Ishikawa (cell line): ENCODE measurements at regions not wholly inside any gene's neighbourhood (a gene's known extent, or its start where the extent isn't known, plus 50 kb on each side); places are given as distances from the start of the nearest gene placed in this dataset.

ENCODE experiments used
- CEBPB ChIP-seq: IDR thresholded peaks from 2 replicates; pipeline ENCODE4 v1.6.1; 2012
- CREB1 ChIP-seq: IDR thresholded peaks from 2 replicates; pipeline ENCODE4 v1.6.1; 2012; ENCODE audit warnings: low read depth
- EGR1 ChIP-seq: IDR thresholded peaks from 2 replicates; pipeline ENCODE4 v1.6.1; 2012
- EP300 ChIP-seq: IDR thresholded peaks from 2 replicates; pipeline ENCODE4 v1.6.1; 2012; ENCODE audit warnings: borderline replicate concordance
- MAX ChIP-seq: IDR thresholded peaks from 2 replicates; pipeline ENCODE4 v1.6.1; 2012
- NFIC ChIP-seq: IDR thresholded peaks from 2 replicates; pipeline ENCODE4 v1.6.1; 2012
- RAD21 ChIP-seq: IDR thresholded peaks from 2 replicates; pipeline ENCODE4 v1.6.1; 2012; ENCODE audit warnings: low read depth
- REST ChIP-seq: IDR thresholded peaks from 2 replicates; pipeline ENCODE4 v1.6.1; 2012; ENCODE audit warnings: low read depth, mild to moderate bottlenecking
- TAF1 ChIP-seq: IDR thresholded peaks from 2 replicates; pipeline ENCODE4 v1.6.1; 2012; ENCODE audit warnings: low read depth, mild to moderate bottlenecking
- TCF12 ChIP-seq: IDR thresholded peaks from 2 replicates; pipeline ENCODE4 v1.6.1; 2012; ENCODE audit warnings: low read depth
- USF1 ChIP-seq: IDR thresholded peaks from 2 replicates; pipeline ENCODE4 v1.6.1; 2012
- YY1 ChIP-seq: IDR thresholded peaks from 2 replicates; pipeline ENCODE4 v1.6.1; 2012; ENCODE audit warnings: low read depth

- no peak for TF ChIP-seq YY1
- TF ChIP-seq RAD21 = no peak
- TF ChIP-seq REST = no peak
- no peak for TF ChIP-seq TAF1
- TF ChIP-seq EGR1 = no peak
- no peak for TF ChIP-seq TCF12
- no peak for TF ChIP-seq EP300
- TF ChIP-seq USF1 = no peak
- no peak for TF ChIP-seq CEBPB
- TF ChIP-seq CREB1 = no peak
- TF ChIP-seq NFIC = no peak
- TF ChIP-seq MAX = no peak
Measured at GRCh38 chr12:60043236-60043635, 447.4 kb downstream of the SLC16A7 start.
